ENCODE measurements at regions not wholly inside any gene's neighbourhood (a gene's known extent, or its start where the extent isn't known, plus 50 kb on each side); places are given as distances from the start of the nearest gene placed in this dataset.
"Not testable (repeated sequence)": the region's sequence is repeated elsewhere in the genome, so short reads cannot be mapped to it uniquely, and the experiment has no call there.

GRCh38 chr21:6561168-6561567, 3960.2 kb upstream of the TPTE start:
- DNase-seq (ENCODE audit: low spot score in 2 of 2); intact Hi-C loops (cut with DNase I; ENCODE audit: low total_unique reads); H3K4me3 ChIP-seq (ENCODE audit: low read depth, poor library complexity, severe bottlenecking): not testable (repeated sequence)
- WGBS, 2 donors = no CpG with 5 or more reads among the region's 10 CpGs

- no CpG with 5 or more reads among the region's 9 CpGs for WGBS, 2 donors
- intact Hi-C loops (cut with DNase I; ENCODE audit: low total_unique reads); DNase-seq (ENCODE audit: low spot score in 2 of 2); H3K4me3 ChIP-seq (ENCODE audit: low read depth, poor library complexity, severe bottlenecking): not testable (repeated sequence)
Measured at GRCh38 chr21:6561578-6561977, 3959.8 kb upstream of the TPTE start.

- not testable (repeated sequence) for DNase-seq (ENCODE audit: low spot score in 2 of 2)
- WGBS, 2 donors = 0% methylated on average over 2 of the region's 44 CpGs; no CpG with 5 or more reads in 1 of the 2 donors
Measured at GRCh38 chr21:6564543-6565166, 3956.7 kb upstream of the TPTE start.

GRCh38 chr21:6565190-6566094, 3955.9 kb upstream of the TPTE start:
- WGBS, 2 donors = 16 to 28% methylated on average over 10 of the region's 17 CpGs
- peak in 1 of 2 donors; percentile 74 for DNase-seq (ENCODE audit: low spot score in 2 of 2)
- H3K4me3 ChIP-seq (ENCODE audit: low read depth, poor library complexity, severe bottlenecking); intact Hi-C loops (cut with DNase I; ENCODE audit: low total_unique reads): not testable (repeated sequence)

More at GRCh38 chr21:6564543-6565166, 3956.7 kb upstream of the TPTE start:
- H3K4me3 ChIP-seq (ENCODE audit: low read depth, poor library complexity, severe bottlenecking); intact Hi-C loops (cut with DNase I; ENCODE audit: low total_unique reads): not testable (repeated sequence)

GRCh38 chr21:6567542-6567941, 3953.8 kb upstream of the TPTE start:
- H3K4me3 ChIP-seq (ENCODE audit: low read depth, poor library complexity, severe bottlenecking); intact Hi-C loops (cut with DNase I; ENCODE audit: low total_unique reads); DNase-seq (ENCODE audit: low spot score in 2 of 2): not testable (repeated sequence)
- no CpG with 5 or more reads among the region's 5 CpGs for WGBS, 2 donors

- DNase-seq (ENCODE audit: low spot score in 2 of 2); intact Hi-C loops (cut with DNase I; ENCODE audit: low total_unique reads); H3K4me3 ChIP-seq (ENCODE audit: low read depth, poor library complexity, severe bottlenecking): not testable (repeated sequence)
- WGBS, 2 donors = no CpG with 5 or more reads among the region's 16 CpGs
Measured at GRCh38 chr21:6569152-6569551, 3952.2 kb upstream of the TPTE start.

GRCh38 chr21:6569587-6570392, 3951.6 kb upstream of the TPTE start:
- intact Hi-C loops (cut with DNase I; ENCODE audit: low total_unique reads) = not testable (repeated sequence)

GRCh38 chr21:6570700-6571368, 3950.5 kb upstream of the TPTE start:
- H3K4me3 ChIP-seq (ENCODE audit: low read depth, poor library complexity, severe bottlenecking); intact Hi-C loops (cut with DNase I; ENCODE audit: low total_unique reads); DNase-seq (ENCODE audit: low spot score in 2 of 2): not testable (repeated sequence)
- WGBS, 2 donors = no CpG with 5 or more reads among the region's 24 CpGs

More at GRCh38 chr21:6569587-6570392, 3951.6 kb upstream of the TPTE start:
- not testable (repeated sequence) for DNase-seq (ENCODE audit: low spot score in 2 of 2); H3K4me3 ChIP-seq (ENCODE audit: low read depth, poor library complexity, severe bottlenecking)
- WGBS, 2 donors = no CpG with 5 or more reads among the region's 19 CpGs

- DNase-seq (ENCODE audit: low spot score in 2 of 2); intact Hi-C loops (cut with DNase I; ENCODE audit: low total_unique reads); H3K4me3 ChIP-seq (ENCODE audit: low read depth, poor library complexity, severe bottlenecking): not testable (repeated sequence)
- WGBS, 2 donors = no CpG with 5 or more reads among the region's 15 CpGs
Measured at GRCh38 chr21:6573576-6573975, 3947.8 kb upstream of the TPTE start.

- H3K4me3 ChIP-seq (ENCODE audit: low read depth, poor library complexity, severe bottlenecking); intact Hi-C loops (cut with DNase I; ENCODE audit: low total_unique reads); DNase-seq (ENCODE audit: low spot score in 2 of 2): not testable (repeated sequence)
- no CpG with 5 or more reads among the region's 7 CpGs for WGBS, 2 donors
Measured at GRCh38 chr21:6579801-6580200, 3941.6 kb upstream of the TPTE start.

All from lower leg skin (tissue), 3 donors.